Adipocyte (in vitro differentiated cells): ENCODE measurements at regions not wholly inside any gene's neighbourhood (a gene's known extent, or its start where the extent isn't known, plus 50 kb on each side); places are given as distances from the start of the nearest gene placed in this dataset.

Source experiments
- DNase-seq: peaks from one replicate; pipeline ENCODE4 v3.0.0-alpha.2; 2015; ENCODE audit warnings: low read depth
- H3K27me3 ChIP-seq: replicated peaks from 2 replicates; pipeline ENCODE4 v1.7.0; 2013; ENCODE audit warnings: mild to moderate bottlenecking, low read length, moderate library complexity; ENCODE audit not compliant: control insufficient read depth, insufficient read depth
- H3K36me3 ChIP-seq: 2 replicates; pipeline ENCODE4 v1.7.0; 2013; ENCODE audit warnings: low read length, mild to moderate bottlenecking, moderate library complexity; ENCODE audit not compliant: control insufficient read depth, insufficient read depth, severe bottlenecking
- H3K4me1 ChIP-seq: 2 replicates; pipeline ENCODE4 v1.7.0; 2013; ENCODE audit warnings: mild to moderate bottlenecking, low read length, moderate library complexity; ENCODE audit not compliant: control insufficient read depth, insufficient read depth
- H3K4me3 ChIP-seq: 2 replicates; pipeline ENCODE4 v1.7.0; 2013; ENCODE audit warnings: mild to moderate bottlenecking, low read length, moderate library complexity
- H3K9ac ChIP-seq: 2 replicates; pipeline ENCODE4 v1.7.0; 2013; ENCODE audit warnings: mild to moderate bottlenecking, low read length, moderate library complexity
- H3K9me3 ChIP-seq: 2 replicates; pipeline ENCODE4 v1.7.0; 2013; ENCODE audit warnings: mild to moderate bottlenecking, low read length, moderate library complexity; ENCODE audit not compliant: control insufficient read depth

DNA sequence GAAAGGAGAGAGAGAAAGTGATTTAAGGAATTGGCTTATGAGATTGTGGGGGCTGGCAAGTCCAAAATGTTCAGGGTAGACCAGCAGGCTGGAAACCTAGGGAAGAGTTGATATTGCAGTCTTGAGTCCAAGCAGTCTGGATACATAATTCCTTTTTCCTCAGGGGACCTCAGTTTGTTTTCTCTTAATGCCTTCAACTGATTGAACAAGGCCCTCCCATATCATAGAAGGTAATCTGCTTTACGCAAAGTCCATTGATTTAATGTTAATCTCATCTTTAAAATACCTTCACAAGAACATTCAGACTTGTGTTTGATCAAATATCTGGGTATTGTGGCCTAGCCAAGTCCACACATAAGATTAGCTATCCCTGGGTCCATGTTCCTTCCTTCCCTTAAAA lies 494.7 kb downstream of the INSC start:
- no peak overlapping the region for H3K9ac ChIP-seq
- no peak overlapping the region for H3K4me3 ChIP-seq
- DNase-seq, result no peak

GRCh38 chr11:15610881-15611280 lies 496.2 kb downstream of the INSC start:
- H3K4me1 ChIP-seq, result no peaks in the 10 kb centered on the region
- no peak overlapping the region for H3K9ac ChIP-seq
- no peaks in the 10 kb centered on the region for H3K36me3 ChIP-seq
- H3K27me3 ChIP-seq, result peaks cover 13% of the 10 kb centered on the region
- DNase-seq, result no peak
- H3K4me3 ChIP-seq, result no peak overlapping the region
- H3K9me3 ChIP-seq, result peaks cover 3% of the 10 kb centered on the region

More for the DNA sequence above, 494.7 kb downstream of the INSC start:
- no peaks in the 10 kb centered on the region for H3K4me1 ChIP-seq
- H3K27me3 ChIP-seq, result peaks cover 13% of the 10 kb centered on the region
- H3K9me3 ChIP-seq, result peaks cover 3% of the 10 kb centered on the region
- H3K36me3 ChIP-seq, result no peaks in the 10 kb centered on the region

DNA sequence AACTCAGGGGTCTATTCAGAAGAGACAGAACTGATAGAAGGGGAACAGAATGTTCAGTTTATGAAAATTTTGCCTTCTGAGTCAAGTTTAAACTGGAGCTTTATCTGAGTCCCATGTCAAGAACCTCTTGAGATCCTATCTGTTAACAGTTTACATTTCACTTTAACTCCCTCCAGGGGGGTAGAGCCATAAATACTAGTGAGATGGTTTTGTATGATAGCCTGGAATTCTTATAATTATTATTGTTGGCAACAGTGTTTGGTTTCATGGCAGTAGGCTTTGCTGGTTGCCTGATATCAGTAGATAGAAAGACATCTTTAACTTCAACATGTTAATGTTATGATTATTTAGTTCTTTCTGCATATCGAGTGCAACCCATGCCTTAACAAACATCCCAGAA lies 498.5 kb downstream of the INSC start:
- Histone ChIP-seq H3K9ac (no peak overlapping the region), H3K9me3 (peaks cover 3% of the 10 kb centered on the region), H3K27me3 (peaks cover 13% of the 10 kb centered on the region), H3K4me1 (no peaks in the 10 kb centered on the region), H3K4me3 (no peak overlapping the region), H3K36me3 (no peaks in the 10 kb centered on the region)
- DNase-seq, result peak; percentile 3

GRCh38 chr11:15613789-15614188 lies 499.1 kb downstream of the INSC start:
- no peaks in the 10 kb centered on the region for H3K36me3 ChIP-seq
- H3K4me3 ChIP-seq, result no peak overlapping the region
- peaks cover 13% of the 10 kb centered on the region for H3K27me3 ChIP-seq
- no peak for DNase-seq
- H3K9me3 ChIP-seq, result peaks cover 3% of the 10 kb centered on the region
- H3K9ac ChIP-seq, result no peak overlapping the region
- no peaks in the 10 kb centered on the region for H3K4me1 ChIP-seq

- H3K36me3 ChIP-seq, result no peaks in the 10 kb centered on the region
- H3K4me3 ChIP-seq, result no peak overlapping the region
- no peaks in the 10 kb centered on the region for H3K4me1 ChIP-seq
- H3K9me3 ChIP-seq, result no peaks in the 10 kb centered on the region
- H3K27me3 ChIP-seq, result peaks cover 13% of the 10 kb centered on the region
- no peak for DNase-seq
- no peak overlapping the region for H3K9ac ChIP-seq
Observed at GRCh38 chr11:15615398-15616096, 500.8 kb downstream of the INSC start.

DNA sequence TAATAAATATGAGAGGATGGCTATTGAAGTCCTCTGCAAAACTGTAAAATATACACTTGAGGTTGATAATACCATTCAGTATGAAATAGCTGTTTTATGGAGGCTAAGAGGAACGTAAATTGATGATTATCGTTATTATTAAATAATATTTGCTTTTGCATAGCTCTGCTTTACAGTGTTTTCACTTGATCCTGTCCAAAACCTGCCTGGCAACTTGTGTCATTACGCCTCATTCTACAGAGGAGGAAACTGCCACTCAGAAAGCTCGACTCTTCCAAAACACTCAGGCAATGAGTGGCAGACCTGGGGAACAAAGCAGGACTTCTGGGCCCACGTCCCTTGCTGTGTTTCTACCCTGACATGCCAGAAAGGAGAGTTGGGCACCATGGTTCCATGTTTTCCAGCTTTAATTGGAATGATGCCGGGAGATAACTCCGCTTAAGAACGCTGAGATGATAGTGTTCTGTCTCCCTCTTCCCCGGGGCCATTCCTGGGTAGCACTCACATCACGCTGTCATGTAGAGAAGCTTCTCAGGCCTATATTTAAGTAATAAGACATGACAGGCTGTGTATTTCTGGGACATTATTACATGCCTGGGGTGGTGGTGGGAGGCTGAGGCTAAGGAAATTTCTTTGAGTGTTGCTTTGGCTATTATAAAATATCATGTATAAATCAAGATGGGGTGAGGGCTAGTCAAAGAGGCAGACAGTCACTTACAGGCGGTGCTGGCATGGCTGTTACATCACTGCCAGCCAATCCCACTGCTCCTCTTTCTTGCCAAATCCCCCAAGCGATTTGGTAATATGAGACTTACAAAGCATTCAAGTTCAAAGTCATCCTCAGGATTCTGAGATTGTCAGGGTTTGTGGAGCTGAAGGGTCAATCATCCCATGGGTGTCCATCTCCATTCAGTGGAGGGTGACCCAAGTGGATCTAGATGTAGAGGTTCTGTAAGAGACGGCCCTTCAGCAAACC lies 501.7 kb downstream of the INSC start:
- no peak overlapping the region for H3K4me3 ChIP-seq
- peaks cover 10% of the 10 kb centered on the region for H3K27me3 ChIP-seq
- H3K36me3 ChIP-seq, result no peaks in the 10 kb centered on the region
- H3K9ac ChIP-seq, result no peak overlapping the region
- DNase-seq, result no peak
- H3K4me1 ChIP-seq, result no peaks in the 10 kb centered on the region
- H3K9me3 ChIP-seq, result no peaks in the 10 kb centered on the region

GRCh38 chr11:15617126-15617525 lies 502.4 kb downstream of the INSC start:
- H3K36me3 ChIP-seq, result no peaks in the 10 kb centered on the region
- no peak overlapping the region for H3K4me3 ChIP-seq

DNA sequence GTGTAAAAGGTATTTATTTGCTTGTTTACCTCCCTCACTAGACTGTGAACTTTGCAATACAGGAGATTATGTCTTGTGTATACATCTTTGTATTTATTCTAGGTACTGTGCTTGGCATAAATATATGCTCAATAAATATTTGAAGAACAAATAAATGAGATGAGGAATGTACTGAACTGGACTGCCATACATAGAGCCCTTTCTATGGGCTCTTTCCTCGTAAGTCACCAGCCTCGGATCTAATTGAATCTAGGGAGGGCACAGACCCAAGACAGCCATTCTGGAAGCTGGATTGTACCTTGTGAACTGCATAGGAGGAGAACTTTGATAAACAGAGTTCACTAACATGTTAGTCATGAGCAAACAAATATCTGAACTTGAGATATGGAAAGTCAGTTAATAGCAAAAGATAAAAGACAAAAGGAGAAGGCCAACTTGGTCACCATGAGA lies 503.9 kb downstream of the INSC start:
- Histone ChIP-seq H3K9me3 (no peaks in the 10 kb centered on the region), H3K36me3 (no peaks in the 10 kb centered on the region), H3K4me1 (no peaks in the 10 kb centered on the region), H3K9ac (no peak overlapping the region), H3K4me3 (no peak overlapping the region), H3K27me3 (peaks cover 23% of the 10 kb centered on the region)
- no peak for DNase-seq

More at GRCh38 chr11:15617126-15617525, 502.4 kb downstream of the INSC start:
- H3K4me1 ChIP-seq, result no peaks in the 10 kb centered on the region
- no peaks in the 10 kb centered on the region for H3K9me3 ChIP-seq
- peaks cover 11% of the 10 kb centered on the region for H3K27me3 ChIP-seq
- H3K9ac ChIP-seq, result no peak overlapping the region
- DNase-seq, result no peak

DNA sequence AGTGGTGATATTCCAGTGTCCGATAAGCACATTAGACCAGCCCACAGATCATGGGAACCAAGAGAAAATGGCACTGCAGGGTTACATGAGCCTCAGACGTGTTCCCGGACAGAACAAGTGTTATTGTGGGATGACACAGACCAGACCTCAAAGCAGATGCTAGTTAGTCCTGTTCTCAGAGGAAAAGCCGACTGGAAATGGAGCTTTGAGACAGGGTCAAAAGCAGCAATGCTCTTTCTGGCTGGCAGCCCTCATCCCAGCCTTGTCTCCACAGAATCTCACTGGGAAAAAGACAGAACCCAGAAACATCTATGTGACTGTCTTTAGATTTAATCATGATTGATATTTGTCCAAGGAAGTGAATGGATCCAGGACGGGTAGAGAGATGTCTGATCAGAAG lies 506.8 kb downstream of the INSC start:
- Histone ChIP-seq H3K9me3 (no peaks in the 10 kb centered on the region), H3K4me3 (no peak overlapping the region), H3K9ac (no peak overlapping the region), H3K4me1 (no peaks in the 10 kb centered on the region), H3K36me3 (no peaks in the 10 kb centered on the region), H3K27me3 (peaks cover 28% of the 10 kb centered on the region)
- no peak for DNase-seq

DNA sequence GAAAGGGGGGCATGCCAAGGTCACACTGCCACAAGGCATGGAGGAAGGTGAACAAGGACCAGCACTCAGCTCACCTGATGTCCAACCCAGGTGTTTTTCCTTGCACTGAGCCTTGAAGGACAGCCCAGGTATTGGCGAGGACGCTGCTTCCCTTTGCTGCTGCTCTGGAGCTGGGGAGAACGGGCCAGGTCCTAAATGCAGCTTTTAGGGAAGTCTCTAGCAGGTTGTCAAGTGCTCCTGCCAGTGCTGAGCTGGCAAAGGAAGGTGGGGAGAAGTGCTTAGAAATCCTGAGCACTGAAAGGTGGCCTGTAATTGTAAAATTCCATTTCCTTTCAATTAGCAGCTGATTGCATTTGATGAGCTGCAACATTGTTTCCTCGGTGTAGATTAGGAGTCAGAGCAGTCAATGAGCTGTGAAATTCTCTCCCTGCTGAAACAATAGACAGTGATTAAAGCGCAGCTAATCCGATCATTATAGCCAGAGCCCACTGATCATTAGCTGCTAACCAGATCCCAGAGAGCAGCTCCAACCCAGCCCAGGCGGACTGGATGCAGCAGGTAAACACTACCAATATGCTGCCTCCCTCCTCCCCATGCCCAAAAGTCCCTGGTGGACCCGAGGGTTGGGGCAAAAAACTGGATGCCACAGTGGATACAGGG lies 507.6 kb downstream of the INSC start:
- no peak for DNase-seq

DNA sequence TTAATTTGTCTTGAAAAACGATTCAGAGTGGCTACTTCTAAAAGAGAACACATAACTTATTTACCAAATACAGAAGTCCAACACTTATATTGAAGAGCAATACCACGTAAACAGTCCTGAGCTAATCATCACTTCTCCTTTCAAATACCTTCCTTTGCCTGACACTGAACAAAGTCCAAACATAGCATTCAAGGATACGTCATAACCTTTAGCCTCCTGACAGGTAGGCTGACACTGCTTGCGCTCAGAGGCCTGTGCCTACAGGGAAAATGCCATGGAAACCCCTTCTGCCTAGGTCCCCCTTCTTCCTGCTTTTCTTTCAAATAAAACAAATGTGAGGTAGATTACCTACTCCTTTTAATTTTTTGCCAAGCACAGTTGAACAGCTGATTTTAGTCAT lies 510.0 kb downstream of the INSC start:
- Histone ChIP-seq H3K9me3 (no peaks in the 10 kb centered on the region), H3K4me1 (no peaks in the 10 kb centered on the region), H3K4me3 (no peak overlapping the region), H3K27me3 (peaks cover 35% of the 10 kb centered on the region), H3K36me3 (no peaks in the 10 kb centered on the region), H3K9ac (no peak overlapping the region)
- DNase-seq, result no peak

More for the DNA sequence above, 507.6 kb downstream of the INSC start:
- Histone ChIP-seq H3K9ac (no peak overlapping the region), H3K36me3 (no peaks in the 10 kb centered on the region), H3K4me1 (no peaks in the 10 kb centered on the region), H3K27me3 (peaks cover 28% of the 10 kb centered on the region), H3K9me3 (no peaks in the 10 kb centered on the region), H3K4me3 (no peak overlapping the region)
